Neural progenitor cell (in vitro differentiated cells): ENCODE measurements at regions not wholly inside any gene's neighbourhood (a gene's known extent, or its start where the extent isn't known, plus 50 kb on each side); places are given as distances from the start of the nearest gene placed in this dataset.

Source experiments
- CTCF ChIP-seq: fragments of 200-600 bp; sonication (generic); IDR thresholded peaks from 2 replicates; pipeline ENCODE4 v1.5.1; 2017; ENCODE audit warnings: antibody characterized with exemption, mild to moderate bottlenecking
- EZH2phosphoT487 ChIP-seq: fragments of 200-600 bp; sonication (generic); IDR thresholded peaks from 2 replicates; pipeline ENCODE4 v1.6.1; 2017; ENCODE audit warnings: antibody characterized with exemption

- TF ChIP-seq CTCF (no peak), EZH2phosphoT487 (no peak)
Measured at GRCh38 chr17:55614061-55614460, 102.8 kb upstream of the SMIM36 start.
